ENCODE measurements at regions not wholly inside any gene's neighbourhood (a gene's known extent, or its start where the extent isn't known, plus 50 kb on each side); places are given as distances from the start of the nearest gene placed in this dataset.

- TF ChIP-seq CTCF (IDR thresholded peaks at IDR 0.05) (no peak), POLR2A (IDR thresholded peaks at IDR 0.05) (no peak)
These were observed 328.9 kb upstream of the TRPC7 start for GRCh38 chr5:136694258-136694657.
